Kidney (tissue), 13 donors: ENCODE measurements at regions not wholly inside any gene's neighbourhood (a gene's known extent, or its start where the extent isn't known, plus 50 kb on each side); places are given as distances from the start of the nearest gene placed in this dataset.
A peak's percentile ranks its signal among the peaks of the same experiment; 100 is the strongest.

Source experiments
- DNase-seq, 5 donors: peaks; one replicate each; pipeline ENCODE4 v3.0.0-alpha.2; 2013 to 2020
- FAIRE-seq: peaks from 2 replicates; lab custom pipeline; 2012; peaks lifted over from hg19 to GRCh38; lab: Jason Lieb, UNC
- H3K27ac ChIP-seq, 2 donors: one replicate each; pipeline ENCODE4 v1.7.0; 2013; ENCODE audit warnings: low read depth in 2 of 2, low read length in 2 of 2, inconsistent platforms in 1 of 2
- H3K27me3 ChIP-seq: one replicate; pipeline ENCODE4 v1.7.1; 2013; ENCODE audit warnings: low read length, inconsistent platforms; ENCODE audit not compliant: control insufficient read depth, insufficient read depth
- H3K36me3 ChIP-seq, 3 donors: one replicate each; pipeline versions ENCODE4 v1.7.0 to v1.7.1; 2013; ENCODE audit warnings: low read length in 3 of 3, control low read depth in 1 of 3, inconsistent platforms in 1 of 3; ENCODE audit not compliant: insufficient read depth in 3 of 3, control insufficient read depth in 2 of 3
- H3K4me1 ChIP-seq, 3 donors: one replicate each; pipeline versions ENCODE4 v1.7.0 to v1.7.1; 2013; ENCODE audit warnings: low read length in 3 of 3, inconsistent platforms in 1 of 3, low read depth in 1 of 3; ENCODE audit not compliant: control insufficient read depth in 2 of 3, insufficient read depth in 2 of 3
- H3K4me3 ChIP-seq, 3 donors: one replicate each; pipeline versions ENCODE4 v1.7.0 to v1.8.1; 2013; ENCODE audit warnings: low read length in 3 of 3, control low read depth in 1 of 3, inconsistent platforms in 1 of 3
- H3K9ac ChIP-seq, 3 donors: one replicate each; pipeline versions ENCODE4 v1.7.0 to v1.7.1; 2013; ENCODE audit warnings: low read length in 3 of 3, control low read depth in 1 of 3, inconsistent platforms in 1 of 3
- H3K9me3 ChIP-seq, 3 donors: one replicate each; pipeline versions ENCODE4 v1.7.0 to v1.7.1; 2013; ENCODE audit warnings: low read length in 3 of 3, control low read depth in 1 of 3, inconsistent platforms in 1 of 3; ENCODE audit not compliant: control insufficient read depth in 2 of 3, insufficient read depth in 1 of 3
- CTCF ChIP-seq: IDR thresholded peaks from 3 replicates; pipeline ENCODE4 v1.5.1; 2012; ENCODE audit warnings: mild to moderate bottlenecking, moderate library complexity, borderline replicate concordance; ENCODE audit not compliant: insufficient read depth; ENCODE audit errors: extremely low read depth
- intact Hi-C: fragments of 100-400 bp; cut with DNase I; formaldehyde crosslinking; loops from one replicate; pipeline ENCODE4 v1.11.1; 2022
- donor health status: control.
- donor health status: control.
- donor health status: control.
- donor health status: control.
- donor health status: control.
- donor health status: DM: yes; HTN: yes; CAD: no.
- donor health status: Normal renal cell carcinoma (clear cell type).

GRCh38 chr15:94674296-94674695 lies 442.9 kb downstream of the MCTP2 start:
- Histone ChIP-seq H3K4me3 (peak overlapping the region; percentile 8 to 21 (median 18)), H3K27me3 (no peaks in the 10 kb centered on the region), H3K36me3 (no peaks in the 10 kb centered on the region), H3K27ac (no peak overlapping the region), H3K9me3 (no peaks in the 10 kb centered on the region), H3K4me1 (no peaks in the 10 kb centered on the region), H3K9ac (no peak overlapping the region)
- FAIRE-seq (no peak), DNase-seq (peak in 4 of 5 donors; percentile 56 to 87 (median 70))
- no peak for TF ChIP-seq CTCF
- intact Hi-C loops, result no loop called here

- no peak for DNase-seq
- TF ChIP-seq CTCF, result no peak
- H3K9ac ChIP-seq, result no peak overlapping the region
- H3K27ac ChIP-seq, result no peak overlapping the region
- H3K4me3 ChIP-seq, result no peak overlapping the region
- no peaks in the 10 kb centered on the region for H3K4me1 ChIP-seq
- no peak for FAIRE-seq
- intact Hi-C loops, result no loop called here
- H3K27me3 ChIP-seq, result no peaks in the 10 kb centered on the region
- no peaks in the 10 kb centered on the region for H3K9me3 ChIP-seq
- no peaks in the 10 kb centered on the region for H3K36me3 ChIP-seq
Observed at GRCh38 chr15:94677202-94677790, 445.9 kb downstream of the MCTP2 start.

GRCh38 chr15:94682171-94682570 lies 450.8 kb downstream of the MCTP2 start:
- Histone ChIP-seq H3K27me3 (no peaks in the 10 kb centered on the region), H3K9ac (no peak overlapping the region), H3K4me1 (no peaks in the 10 kb centered on the region), H3K9me3 (no peaks in the 10 kb centered on the region), H3K4me3 (no peak overlapping the region), H3K27ac (no peak overlapping the region), H3K36me3 (no peaks in the 10 kb centered on the region)
- no peak for TF ChIP-seq CTCF
- intact Hi-C loops, result no loop called here
- DNase-seq, result no peak
- no peak for FAIRE-seq

GRCh38 chr15:94683902-94684301 lies 452.5 kb downstream of the MCTP2 start:
- Histone ChIP-seq H3K9ac (no peak overlapping the region), H3K27ac (no peak overlapping the region), H3K4me3 (no peak overlapping the region), H3K36me3 (no peaks in the 10 kb centered on the region), H3K27me3 (no peaks in the 10 kb centered on the region), H3K9me3 (no peaks in the 10 kb centered on the region), H3K4me1 (no peaks in the 10 kb centered on the region)
- intact Hi-C loops, result no loop called here
- FAIRE-seq, result no peak
- TF ChIP-seq CTCF, result no peak
- no peak for DNase-seq
